WTC11 (cell line): ENCODE measurements at regions not wholly inside any gene's neighbourhood (a gene's known extent, or its start where the extent isn't known, plus 50 kb on each side); places are given as distances from the start of the nearest gene placed in this dataset.
"Not testable (repeated sequence)": the region's sequence is repeated elsewhere in the genome, so short reads cannot be mapped to it uniquely, and the experiment has no call there.

Experiments
- ATAC-seq: fragments of 200-7000 bp; cut with Tn5 transposase; 2 replicates; pipeline ENCODE4 v1.10.0; 2021; ENCODE audit warnings: mild to moderate bottlenecking, moderate library complexity
- CTCF ChIA-PET: fragments of 300-600 bp; sonication (Branson Sonifier 250); formaldehyde crosslinking; loops from one replicate; lab custom pipeline; 2021; ENCODE audit warnings: antibody characterized with exemption; lab: Charles Lee
- POLR2A ChIA-PET: fragments of 350-600 bp; sonication (Branson Sonifier 250); formaldehyde crosslinking; loops from one replicate; lab custom pipeline; 2021; ENCODE audit warnings: antibody characterized with exemption; lab: Charles Lee
- DNase-seq: peaks from one replicate; pipeline ENCODE4 v3.0.0; 2021; ENCODE audit warnings: low spot score
- H3K27ac Mint-ChIP-seq: 2 replicates; pipeline ENCODE4 v1.8.0; 2021; ENCODE audit warnings: mixed read lengths
- H3K27me3 Mint-ChIP-seq: 2 replicates; pipeline ENCODE4 v1.8.0; 2021; ENCODE audit warnings: low read depth, mild to moderate bottlenecking, moderate library complexity, mixed read lengths
- H3K36me3 Mint-ChIP-seq: 2 replicates; pipeline ENCODE4 v1.8.0; 2021; ENCODE audit warnings: mixed read lengths
- H3K4me1 Mint-ChIP-seq: 2 replicates; pipeline ENCODE4 v1.8.0; 2022; ENCODE audit warnings: mixed read lengths
- H3K4me3 Mint-ChIP-seq: 2 replicates; pipeline ENCODE4 v1.8.0; 2021; ENCODE audit warnings: mild to moderate bottlenecking, moderate library complexity, mixed read lengths
- H3K9me3 Mint-ChIP-seq: 2 replicates; pipeline ENCODE4 v1.8.0; 2021; ENCODE audit warnings: mixed read lengths
- AR ChIP-seq: fragments of 250-450 bp; sonication (Bioruptor Pico); IDR thresholded peaks from 2 replicates; pipeline ENCODE4 v1.9.0; 2021; ENCODE audit warnings: mild to moderate bottlenecking
- CTCF ChIP-seq: fragments of 200-600 bp; IDR thresholded peaks from 2 replicates; pipeline ENCODE4 v1.8.0; 2022; ENCODE audit warnings: antibody characterized with exemption
- E2F4 ChIP-seq: sonication (generic); formaldehyde crosslinking; IDR thresholded peaks from 2 replicates; pipeline ENCODE4 v1.8.1; 2022; ENCODE audit warnings: low read depth, mild to moderate bottlenecking, moderate library complexity, missing genetic modification reagents, borderline replicate concordance
- ERG ChIP-seq: fragments of 250-450 bp; sonication (Bioruptor Pico); IDR thresholded peaks from 2 replicates; pipeline ENCODE4 v1.8.0; 2021; ENCODE audit warnings: mild to moderate bottlenecking
- GABPB1 ChIP-seq: sonication (generic); formaldehyde crosslinking; IDR thresholded peaks from 2 replicates; pipeline ENCODE4 v1.8.1; 2023; ENCODE audit warnings: mild to moderate bottlenecking, missing genetic modification reagents
- GTF2I ChIP-seq: fragments of 250-450 bp; sonication (Bioruptor Pico); conservative IDR thresholded peaks from 2 replicates; pipeline ENCODE4 v1.4.0; 2021; ENCODE audit warnings: mild to moderate bottlenecking
- NFYB ChIP-seq: sonication (generic); formaldehyde crosslinking; conservative IDR thresholded peaks from 2 replicates; pipeline ENCODE4 v1.8.0; 2022; ENCODE audit warnings: low read depth, missing genetic modification reagents
- PRDM15 ChIP-seq: sonication (generic); formaldehyde crosslinking; IDR thresholded peaks from 2 replicates; pipeline ENCODE4 v1.8.0; 2022; ENCODE audit warnings: missing genetic modification reagents
- RELA ChIP-seq: sonication (generic); formaldehyde crosslinking; IDR thresholded peaks from 2 replicates; pipeline ENCODE4 v1.8.1; 2022; ENCODE audit warnings: missing genetic modification reagents, mild to moderate bottlenecking, borderline replicate concordance
- SMAD4 ChIP-seq: sonication (generic); formaldehyde crosslinking; IDR thresholded peaks from 2 replicates; pipeline ENCODE4 v1.8.0; 2022; ENCODE audit warnings: mild to moderate bottlenecking, missing genetic modification reagents
- SOX15 ChIP-seq: fragments of 250-450 bp; sonication (Bioruptor Pico); IDR thresholded peaks from 2 replicates; pipeline ENCODE4 v1.9.0; 2021; ENCODE audit warnings: mild to moderate bottlenecking
- TEAD4 ChIP-seq: sonication (generic); formaldehyde crosslinking; IDR thresholded peaks from 2 replicates; pipeline ENCODE4 v1.8.0; 2022; ENCODE audit warnings: mild to moderate bottlenecking, missing genetic modification reagents
- ZNF396 ChIP-seq: fragments of 250-450 bp; sonication (Bioruptor Pico); IDR thresholded peaks from 2 replicates; pipeline ENCODE4 v1.8.0; 2021; ENCODE audit warnings: mild to moderate bottlenecking, moderate library complexity, borderline replicate concordance
- ZNF423 ChIP-seq: fragments of 250-450 bp; sonication (Bioruptor Pico); IDR thresholded peaks from 2 replicates; pipeline ENCODE4 v2.1.2; 2022; ENCODE audit warnings: mild to moderate bottlenecking, moderate library complexity
- ZNF425 ChIP-seq: fragments of 250-450 bp; sonication (Bioruptor Pico); conservative IDR thresholded peaks from 2 replicates; pipeline ENCODE4 v1.9.0; 2021; ENCODE audit warnings: mild to moderate bottlenecking
- ZSCAN18 ChIP-seq: fragments of 250-450 bp; sonication (Bioruptor Pico); IDR thresholded peaks from 2 replicates; pipeline ENCODE4 v2.1.2; 2022; ENCODE audit warnings: mild to moderate bottlenecking, moderate library complexity

GRCh38 chr6:61168878-61169277, 1117.1 kb downstream of the KHDRBS2 start (continued):
- TF ChIP-seq ZNF423, result no peak
- TF ChIP-seq, all 79 proteins: peak for 0

GRCh38 chr6:61149039-61149438, 1137.0 kb downstream of the KHDRBS2 start:
- H3K36me3 Mint-ChIP-seq, POLR2A ChIA-PET, H3K4me3 Mint-ChIP-seq, H3K27me3 Mint-ChIP-seq, DNase-seq, H3K9me3 Mint-ChIP-seq, H3K27ac Mint-ChIP-seq, CTCF ChIA-PET, H3K4me1 Mint-ChIP-seq: not testable (repeated sequence)
- ATAC-seq, result peak; percentile 63

- H3K9me3 Mint-ChIP-seq, H3K4me1 Mint-ChIP-seq, CTCF ChIA-PET, POLR2A ChIA-PET, H3K27ac Mint-ChIP-seq, DNase-seq, ATAC-seq, H3K4me3 Mint-ChIP-seq, H3K27me3 Mint-ChIP-seq, H3K36me3 Mint-ChIP-seq: not testable (repeated sequence)
Measured at GRCh38 chr6:61142261-61142660, 1143.8 kb downstream of the KHDRBS2 start.

GRCh38 chr6:61134028-61134427, 1152.0 kb downstream of the KHDRBS2 start:
- H3K4me1 Mint-ChIP-seq, result no peaks in the 10 kb centered on the region
- ChIA-PET CTCF (no interaction called here), POLR2A (no interaction called here)
- H3K27ac Mint-ChIP-seq, result no peak overlapping the region
- H3K9me3 Mint-ChIP-seq, result peaks cover 51% of the 10 kb centered on the region
- ATAC-seq, result no peak
- no peak overlapping the region for H3K4me3 Mint-ChIP-seq
- TF ChIP-seq GABPB1 (CRISPR knock-in tag) (no peak), ZNF396 (CRISPR knock-in tag) (no peak), CTCF (no peak), ERG (CRISPR knock-in tag) (no peak), RELA (CRISPR knock-in tag) (no peak), NFYB (no peak), ZNF425 (no peak), AR (CRISPR knock-in tag) (no peak), GTF2I (no peak), ZNF423 (no peak), SOX15 (CRISPR knock-in tag) (no peak), TEAD4 (CRISPR knock-in tag) (no peak), PRDM15 (CRISPR knock-in tag) (no peak), SMAD4 (no peak), E2F4 (CRISPR knock-in tag) (no peak), ZSCAN18 (CRISPR knock-in tag) (no peak)
- no peak for DNase-seq
- peaks cover 5% of the 10 kb centered on the region; the same call in 1 of the 2 replicates for H3K27me3 Mint-ChIP-seq
- H3K36me3 Mint-ChIP-seq, result peaks cover 24% of the 10 kb centered on the region
